ENCODE measurements at regions not wholly inside any gene's neighbourhood (a gene's known extent, or its start where the extent isn't known, plus 50 kb on each side); places are given as distances from the start of the nearest gene placed in this dataset.
"Not testable (repeated sequence)": the region's sequence is repeated elsewhere in the genome, so short reads cannot be mapped to it uniquely, and the experiment has no call there.

DNA sequence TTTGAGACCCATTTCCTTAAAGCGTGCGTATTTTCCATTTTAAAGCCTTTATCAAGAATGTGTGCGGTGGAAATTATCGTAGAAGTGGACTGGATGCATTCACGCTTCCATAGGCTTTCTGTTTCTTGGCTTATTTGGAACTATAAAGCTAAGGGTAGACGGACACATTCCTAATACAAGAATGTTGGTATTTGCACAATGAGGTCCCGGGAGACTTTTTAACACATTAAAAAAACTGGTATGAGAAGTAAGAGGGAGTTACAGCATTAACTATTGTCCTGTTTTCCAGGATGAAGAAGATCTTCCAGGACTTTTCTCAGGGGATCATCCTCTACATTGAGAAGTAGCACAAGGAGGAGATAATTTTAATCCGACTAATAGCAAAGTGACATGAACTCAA lies 653.0 kb downstream of the MTRR start:
- DNase-seq (ENCODE audit: insufficient read length, low spot score) (no peak), FAIRE-seq (no peak)

DNA sequence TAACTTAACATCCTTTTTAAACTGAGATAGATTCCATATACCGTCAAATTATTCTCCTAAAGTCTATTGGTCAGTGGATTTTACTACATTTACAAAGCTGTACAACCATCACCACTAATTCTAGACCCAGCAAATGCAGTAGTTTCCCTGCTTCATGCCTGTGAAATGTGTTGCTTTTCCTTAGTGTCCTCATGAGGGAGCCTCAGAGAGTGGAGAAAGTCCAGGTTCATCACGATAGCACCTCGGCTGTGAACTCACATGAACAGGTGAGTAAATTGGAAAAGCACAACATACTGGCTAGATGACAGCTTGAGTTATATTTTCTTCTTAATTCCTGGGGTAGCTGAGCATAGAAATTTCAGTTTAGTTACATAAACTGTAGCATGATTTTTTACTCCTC lies 653.7 kb downstream of the MTRR start:
- no peak for FAIRE-seq
- DNase-seq (ENCODE audit: insufficient read length, low spot score), result no peak

DNA sequence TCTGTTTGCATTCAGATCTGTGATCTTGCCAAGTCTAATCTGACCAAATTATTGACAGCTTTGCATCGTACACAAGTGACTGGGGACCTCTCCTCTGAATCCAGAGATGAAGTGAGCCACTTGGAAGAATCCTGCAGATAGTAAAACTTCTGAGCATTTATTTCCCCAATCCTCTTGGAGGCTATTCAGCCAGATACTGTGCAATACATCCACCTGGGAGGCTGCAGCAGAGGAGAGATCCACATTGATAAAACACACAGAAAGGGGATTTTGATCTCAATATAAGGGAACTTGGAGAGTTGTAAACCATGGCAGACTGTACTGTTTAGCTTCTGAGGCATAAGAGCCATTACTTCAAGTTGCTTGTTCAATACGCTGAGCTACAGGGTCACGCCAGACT lies 654.6 kb downstream of the MTRR start:
- no peak for FAIRE-seq
- no peak for DNase-seq (ENCODE audit: insufficient read length, low spot score)

DNA sequence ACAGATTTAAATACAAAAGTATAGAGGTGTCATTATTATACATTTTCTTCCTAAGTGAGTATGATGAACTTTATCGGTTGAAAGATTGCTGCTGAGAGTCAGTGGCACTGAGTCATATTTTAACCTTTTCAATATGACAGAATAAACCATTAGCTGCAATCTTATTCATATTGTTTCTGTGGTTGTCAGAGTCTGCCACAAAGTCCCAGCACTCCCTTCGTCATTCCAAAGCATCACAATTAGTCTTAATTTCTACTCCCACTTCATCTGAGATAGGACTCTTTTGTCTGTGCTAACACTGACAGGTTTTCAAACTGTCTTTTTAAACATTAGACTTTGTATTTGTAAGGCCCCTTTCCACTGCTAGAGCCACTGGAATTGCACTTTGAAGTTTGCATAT lies 656.9 kb downstream of the MTRR start:
- no peak for FAIRE-seq
- DNase-seq (ENCODE audit: insufficient read length, low spot score), result no peak

DNA sequence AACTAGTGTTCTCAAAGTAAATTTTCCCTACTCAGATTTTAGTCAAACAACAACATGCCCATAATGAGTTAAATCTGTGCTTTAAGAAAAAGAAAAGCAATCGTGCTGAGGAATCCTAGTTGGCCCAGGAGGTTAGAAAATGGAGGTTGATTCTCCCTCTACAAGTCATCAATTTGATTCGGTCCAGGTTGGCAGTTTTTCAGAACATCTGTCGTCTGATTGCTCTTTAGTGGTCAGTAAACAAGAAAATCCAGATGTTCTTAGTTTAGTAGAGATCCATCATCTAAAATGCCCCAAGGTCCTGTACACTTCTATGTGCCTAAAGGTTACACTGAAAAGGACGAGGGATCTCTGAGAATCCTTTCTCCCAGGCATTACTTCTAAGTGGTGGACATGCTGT lies 659.2 kb downstream of the MTRR start:
- no peak for DNase-seq (ENCODE audit: insufficient read length, low spot score)
- no peak for FAIRE-seq

DNA sequence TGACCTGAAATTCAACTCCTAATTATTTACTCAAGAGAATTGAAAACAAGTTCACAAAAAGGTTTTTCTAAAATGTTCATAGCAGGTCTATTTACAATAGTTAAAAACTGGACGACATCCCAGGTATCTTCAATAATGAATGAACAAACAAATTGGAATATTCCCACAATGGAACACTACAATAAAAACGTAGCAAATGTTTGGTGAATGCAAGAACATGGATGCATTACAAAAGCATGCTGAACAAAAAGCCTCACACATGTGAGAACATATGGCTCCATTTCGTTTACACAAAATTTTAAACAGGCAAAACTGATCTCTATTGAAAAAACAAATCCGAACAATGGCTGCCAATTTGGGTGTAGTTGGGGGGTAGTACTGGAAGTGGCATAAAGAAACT lies 669.9 kb downstream of the MTRR start:
- FAIRE-seq (no peak), DNase-seq (ENCODE audit: insufficient read length, low spot score) (no peak)

DNA sequence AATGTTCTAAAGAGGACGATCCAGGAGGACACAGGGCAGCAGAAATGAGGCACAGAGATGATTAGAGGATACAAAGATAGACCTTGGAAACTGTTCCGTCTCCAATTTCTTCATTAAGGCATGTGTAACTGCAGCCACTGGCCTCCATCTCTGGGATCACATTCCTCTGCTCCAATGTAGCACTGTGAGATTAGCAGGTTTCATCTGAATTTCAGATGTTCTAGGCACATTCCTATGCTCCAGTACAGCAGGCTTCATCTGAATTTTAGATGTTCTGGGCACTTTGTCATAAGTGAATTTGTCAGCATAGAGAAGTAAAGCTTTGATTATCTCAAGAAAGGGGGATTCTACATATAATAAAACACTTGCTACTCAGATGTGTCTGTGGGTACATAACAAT lies 671.4 kb downstream of the MTRR start:
- FAIRE-seq, result no peak
- DNase-seq (ENCODE audit: insufficient read length, low spot score), result no peak

DNA sequence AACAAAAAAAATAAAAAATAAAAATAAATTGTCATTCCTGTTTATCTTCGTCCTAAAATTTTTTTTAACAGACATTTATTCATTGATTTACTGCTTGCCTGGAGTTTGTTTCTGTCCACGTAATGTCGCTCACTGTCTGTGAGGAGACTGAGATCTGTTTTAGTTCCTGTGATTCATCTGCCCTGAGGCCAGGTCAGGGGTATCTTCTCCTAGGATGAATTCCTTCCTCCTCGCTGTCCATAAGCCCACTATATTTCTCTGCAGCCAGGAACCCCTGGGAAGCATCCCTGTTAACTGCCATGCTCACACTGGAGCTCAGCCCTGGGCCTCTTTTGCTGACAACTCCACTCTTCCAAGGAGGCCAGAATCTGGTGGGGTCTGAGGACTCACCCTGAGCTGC lies 682.0 kb downstream of the MTRR start:
- DNase-seq (ENCODE audit: insufficient read length, low spot score) (peak; percentile 17), FAIRE-seq (no peak)

DNA sequence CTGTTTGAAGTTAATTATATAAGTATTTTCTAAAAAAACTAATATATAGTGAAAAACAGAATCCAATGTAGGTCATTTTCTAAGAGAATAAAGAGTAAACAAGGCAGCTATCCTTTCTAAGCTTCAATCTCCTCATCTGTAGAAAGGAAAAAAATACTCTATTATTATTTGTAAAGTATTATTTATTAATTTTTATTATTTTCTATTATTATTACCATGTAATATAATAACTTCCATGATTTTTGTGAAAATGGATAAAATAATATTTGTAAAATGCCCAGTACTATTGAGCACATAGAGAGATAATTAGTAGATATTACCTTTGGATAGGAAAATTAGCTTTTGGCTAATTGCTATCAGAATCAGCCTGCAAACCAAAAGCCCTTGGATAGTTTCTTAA lies 684.4 kb downstream of the MTRR start:
- DNase-seq (ENCODE audit: insufficient read length, low spot score) (no peak), FAIRE-seq (no peak)

DNA sequence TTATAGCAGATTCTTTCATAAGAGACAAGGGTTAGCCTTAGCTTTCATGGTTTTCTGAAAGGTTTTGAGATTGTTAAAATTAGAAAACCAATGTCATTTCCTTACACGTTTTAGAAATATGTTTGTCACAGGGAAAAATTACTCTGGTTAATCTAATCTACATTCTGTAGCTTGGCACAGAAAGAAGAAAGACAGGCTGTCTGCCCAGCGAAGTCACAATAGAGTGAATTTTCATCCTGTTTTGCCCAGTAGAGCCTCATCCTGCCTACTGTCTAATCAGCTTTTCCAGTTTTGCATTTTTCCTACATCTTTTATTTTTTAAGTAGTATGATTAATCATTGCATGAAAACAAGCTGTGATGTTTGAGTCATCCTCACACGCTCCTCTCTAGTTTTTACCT lies 688.8 kb downstream of the MTRR start:
- no peak for DNase-seq (ENCODE audit: insufficient read length, low spot score)

DNA sequence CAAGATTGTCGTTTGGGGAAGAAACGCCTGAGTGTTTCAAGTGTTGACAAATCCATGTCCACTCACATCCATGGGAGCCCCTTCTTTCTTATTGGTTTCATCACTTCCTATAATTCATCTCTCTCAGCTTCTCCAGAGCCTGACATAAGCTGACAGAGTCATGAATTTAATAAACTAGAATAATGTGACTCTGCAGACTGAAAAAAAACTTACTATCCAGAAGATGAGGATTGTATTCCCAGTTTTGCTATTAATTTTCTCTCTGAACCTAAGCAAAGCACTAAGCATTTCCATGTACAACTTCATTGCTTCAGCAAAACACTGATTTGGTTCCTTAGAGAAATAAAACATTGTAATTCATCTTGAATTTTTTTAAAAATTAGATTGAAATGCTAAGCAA lies 691.8 kb downstream of the MTRR start:
- no peak for FAIRE-seq
- no peak for DNase-seq (ENCODE audit: insufficient read length, low spot score)

More for the DNA sequence above, 688.8 kb downstream of the MTRR start:
- FAIRE-seq, result no peak

DNA sequence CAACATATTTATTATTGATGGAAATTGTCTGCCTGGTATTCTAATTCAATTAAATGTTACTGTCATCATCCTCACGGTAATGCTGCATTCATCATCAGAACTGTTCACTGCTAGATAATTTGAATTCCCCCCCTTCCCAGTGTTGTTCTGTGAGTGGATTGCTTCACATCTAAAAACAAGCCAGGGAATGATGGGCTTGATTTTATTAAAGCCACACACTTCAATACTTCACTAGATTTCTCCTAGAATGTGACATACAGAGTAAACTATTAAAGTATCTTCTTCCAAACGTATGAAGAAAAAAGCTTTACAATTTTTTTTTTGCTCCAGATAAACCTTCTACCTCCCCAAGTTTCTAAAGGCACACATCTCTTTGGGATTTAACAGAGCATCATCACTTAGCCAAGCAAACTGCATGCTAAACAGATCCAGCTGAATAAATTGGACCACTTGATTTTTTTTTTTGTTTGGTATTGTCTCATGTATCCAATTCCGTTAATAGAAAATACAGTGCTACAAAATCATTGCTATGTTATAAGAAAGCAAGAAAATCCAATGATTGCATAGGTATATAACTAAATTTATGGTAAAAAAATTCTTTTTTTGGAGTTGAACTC lies 692.4 kb downstream of the MTRR start:
- DNase-seq (ENCODE audit: insufficient read length, low spot score) (no peak), FAIRE-seq (no peak)

DNA sequence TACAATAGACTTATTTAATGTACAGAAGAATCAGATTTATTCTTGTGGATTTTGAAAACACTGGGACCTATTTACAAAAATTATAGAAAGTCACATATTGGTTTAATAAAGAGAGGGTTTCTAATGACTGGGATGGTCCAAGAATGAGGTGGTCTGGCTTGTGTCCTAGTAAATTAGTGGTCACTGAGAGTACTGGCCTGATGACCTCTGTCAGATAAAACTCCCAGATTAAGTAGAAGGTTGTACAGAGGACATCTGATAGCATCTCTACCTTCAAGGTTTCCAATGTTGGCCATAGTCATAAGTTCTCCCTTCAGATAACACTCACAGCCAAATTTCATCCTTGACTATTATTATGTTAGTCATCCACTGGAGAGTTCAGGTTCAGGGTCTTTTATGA lies 692.9 kb downstream of the MTRR start:
- FAIRE-seq, result no peak
- no peak for DNase-seq (ENCODE audit: insufficient read length, low spot score)

DNA sequence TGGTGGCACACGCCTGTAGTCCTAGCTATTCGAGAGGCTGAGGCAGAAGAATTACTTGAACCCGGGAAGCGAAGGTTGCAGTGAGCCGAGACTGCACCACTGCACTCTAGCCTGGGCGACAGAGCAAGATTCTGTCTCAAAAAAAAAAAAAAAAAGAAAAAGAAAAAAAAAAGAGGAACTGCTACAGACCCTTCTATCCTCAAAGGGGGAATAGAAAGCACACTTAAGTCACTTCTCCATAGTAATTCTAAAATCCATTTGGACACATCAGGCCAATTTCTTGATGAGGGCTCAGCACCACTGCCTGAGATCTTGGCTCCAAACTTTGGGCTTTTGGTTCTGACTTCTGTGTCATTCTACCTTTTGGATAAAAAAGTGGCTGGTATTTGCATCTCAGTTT lies 694.6 kb downstream of the MTRR start:
- FAIRE-seq; DNase-seq (ENCODE audit: insufficient read length, low spot score): not testable (repeated sequence)

DNA sequence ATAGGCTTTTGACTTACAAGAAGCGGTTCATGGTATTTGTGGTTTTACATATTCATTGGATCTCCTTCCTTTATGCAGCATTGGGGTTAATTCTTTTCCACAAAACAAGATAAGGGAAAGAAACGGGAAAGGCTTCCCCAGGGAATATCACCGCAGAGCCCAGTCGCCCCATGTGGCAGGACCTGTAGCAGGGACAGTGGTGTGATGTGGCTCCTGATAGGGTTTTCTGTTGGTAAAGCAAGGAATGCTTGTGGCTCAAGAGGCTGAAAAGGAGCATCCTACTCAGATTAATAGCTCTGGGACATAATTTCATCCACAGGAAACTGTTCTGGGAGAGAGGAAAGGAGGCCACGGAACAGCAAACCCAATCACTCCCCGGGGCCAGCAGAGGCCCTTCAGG lies 699.9 kb downstream of the MTRR start:
- no peak for FAIRE-seq
- no peak for DNase-seq (ENCODE audit: insufficient read length, low spot score)

DNA sequence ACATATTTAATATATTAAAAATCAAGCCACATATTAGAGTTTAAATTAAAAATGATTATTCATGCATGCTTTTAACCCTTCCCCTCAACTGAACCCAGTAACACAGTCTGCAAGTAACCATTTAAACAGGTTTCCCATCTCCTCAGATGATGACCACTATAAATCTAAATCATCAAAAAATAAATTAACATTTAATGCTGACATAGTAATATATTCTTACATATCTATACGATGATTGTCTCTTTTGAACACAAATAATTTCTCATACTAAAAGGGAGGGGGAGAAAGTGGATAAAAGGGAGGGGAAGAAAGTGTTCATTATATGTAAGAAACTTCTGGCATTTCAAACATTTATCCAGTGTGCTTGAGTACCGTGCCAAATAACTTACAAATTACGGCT lies 701.6 kb downstream of the MTRR start:
- FAIRE-seq (no peak), DNase-seq (ENCODE audit: insufficient read length, low spot score) (no peak)

DNA sequence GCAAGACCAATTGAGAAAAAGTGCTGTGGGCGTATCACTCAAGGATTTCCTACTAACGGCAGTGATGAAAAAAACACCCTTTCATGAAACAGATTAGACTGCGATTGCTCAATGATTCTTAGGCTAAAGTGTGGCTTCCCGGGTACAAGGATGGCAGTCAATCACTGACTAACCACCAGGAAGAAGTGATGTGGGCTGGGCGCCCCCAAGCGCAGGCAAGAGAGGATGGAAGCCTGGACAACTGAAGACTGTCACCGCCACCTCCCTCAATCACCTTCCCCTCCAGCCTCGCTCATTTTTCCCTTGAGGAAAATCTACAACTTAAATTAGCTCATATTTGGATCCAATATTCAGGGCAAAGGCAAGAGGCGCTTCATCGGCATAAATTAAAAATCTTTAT lies 707.2 kb downstream of the MTRR start:
- DNase-seq (ENCODE audit: insufficient read length, low spot score), result no peak
- no peak for FAIRE-seq

DNA sequence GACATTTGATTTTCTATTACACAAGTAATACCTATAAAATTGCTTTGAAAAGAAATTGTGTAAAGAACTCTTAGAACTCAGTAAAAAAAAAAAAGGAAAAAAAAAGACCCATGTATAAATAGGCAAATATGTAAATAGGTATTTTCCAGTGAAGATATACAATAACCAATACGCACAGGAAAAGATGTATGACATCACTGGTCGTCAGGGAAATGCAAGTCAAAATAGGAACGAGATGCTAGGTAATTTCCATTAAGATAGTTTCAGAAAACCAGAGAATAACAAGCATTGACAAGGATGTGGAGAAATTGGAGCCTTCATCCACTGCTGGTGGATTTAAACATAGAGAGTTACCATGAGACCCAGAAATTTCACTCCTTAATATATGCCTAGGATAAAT lies 708.8 kb downstream of the MTRR start:
- no peak for FAIRE-seq
- no peak for DNase-seq (ENCODE audit: insufficient read length, low spot score)

DNA sequence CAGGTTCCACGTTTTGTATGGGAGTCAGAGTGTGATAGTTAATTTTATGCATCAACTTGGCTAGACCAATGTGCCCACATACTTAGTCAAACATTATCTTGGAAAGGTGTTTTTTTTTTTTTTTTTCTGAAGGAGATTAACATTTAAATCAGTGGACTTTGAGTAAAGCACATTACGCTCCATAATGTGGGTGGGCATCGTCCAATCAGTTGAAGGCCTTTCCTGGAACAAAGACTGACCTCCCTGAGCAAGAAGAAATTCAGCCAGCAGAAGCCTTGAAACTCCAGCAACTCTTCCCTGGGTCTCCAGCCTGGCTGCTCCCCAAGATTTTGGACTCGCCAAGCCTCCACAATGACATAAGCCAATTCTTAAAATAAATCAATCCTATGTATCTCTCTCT lies 711.4 kb downstream of the MTRR start:
- no peak for FAIRE-seq

DNA sequence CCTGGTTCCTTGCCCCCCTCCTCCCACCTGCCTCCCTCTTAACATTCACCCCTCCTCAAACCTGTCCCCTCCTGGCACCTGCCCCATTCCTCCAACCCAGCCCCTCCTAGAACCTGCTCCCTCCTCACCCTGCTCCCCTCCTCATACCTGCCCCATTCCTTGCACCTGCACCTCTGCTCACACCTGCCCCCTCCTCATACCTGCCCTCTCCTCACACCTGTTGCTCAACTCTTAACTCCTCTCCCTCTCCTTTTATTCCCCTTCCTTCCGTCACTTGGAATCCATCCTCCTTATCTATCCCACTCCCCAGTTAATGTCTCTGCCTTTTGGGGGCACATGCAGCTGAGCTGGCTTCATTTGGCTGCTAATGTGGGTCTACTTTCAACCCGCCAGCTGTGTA lies 712.1 kb downstream of the MTRR start:
- FAIRE-seq (peak; percentile 16), DNase-seq (ENCODE audit: insufficient read length, low spot score) (no peak)

More for the DNA sequence above, 711.4 kb downstream of the MTRR start:
- no peak for DNase-seq (ENCODE audit: insufficient read length, low spot score)

DNA sequence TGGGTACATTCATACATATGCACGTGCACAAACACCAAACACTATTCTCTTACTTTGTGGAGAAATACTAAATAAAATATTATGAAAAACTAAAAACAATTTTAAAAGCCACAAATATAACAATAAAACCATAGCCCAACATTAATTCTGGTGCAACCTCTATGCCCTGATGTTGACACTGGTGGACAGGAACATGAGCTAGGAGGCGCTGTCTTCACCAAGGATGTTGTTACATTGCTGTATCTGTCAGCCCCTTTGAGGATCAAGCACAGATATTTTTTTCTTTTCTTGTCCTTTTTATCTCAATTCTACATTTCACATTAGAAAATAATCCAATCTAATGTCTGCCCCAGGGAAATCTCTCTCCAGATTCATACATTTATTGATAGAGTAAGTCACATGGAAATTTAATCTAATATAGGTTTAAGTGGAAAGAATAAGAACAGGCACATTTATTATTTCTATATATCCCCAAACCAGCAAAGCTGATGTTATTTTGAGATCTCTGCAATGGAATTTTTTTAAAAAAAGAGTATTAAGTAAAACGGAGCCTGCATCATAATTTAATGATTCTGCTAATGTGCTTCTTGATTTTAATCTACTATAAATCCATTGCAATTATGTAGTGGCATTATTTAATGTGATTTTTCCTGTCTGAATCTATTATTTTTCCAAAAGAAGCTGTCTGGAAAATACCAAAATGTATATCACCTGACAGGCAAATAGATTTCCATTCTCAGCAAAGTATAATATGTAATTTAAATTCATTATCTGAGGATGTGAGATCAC lies 716.5 kb downstream of the MTRR start:
- DNase-seq (ENCODE audit: insufficient read length, low spot score) (no peak), FAIRE-seq (no peak)

DNA sequence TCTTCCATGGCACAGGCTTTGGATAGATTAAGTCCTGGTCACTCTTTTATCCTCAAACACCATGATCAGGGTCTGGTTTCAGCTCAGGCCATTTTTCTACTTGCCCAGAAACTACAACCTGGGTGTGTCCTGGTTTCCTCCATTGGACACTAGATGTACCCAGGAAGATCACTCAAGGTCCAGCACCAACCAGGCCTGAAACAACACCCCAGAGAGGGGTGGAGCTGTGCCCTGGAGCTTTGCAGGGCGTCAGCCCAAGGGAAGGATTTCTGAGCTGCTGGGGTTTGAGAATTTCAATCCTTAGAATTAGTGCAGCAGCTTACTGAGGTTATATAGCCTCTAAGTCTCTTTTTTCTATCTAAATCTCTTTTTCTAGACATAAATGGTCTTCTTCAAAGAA lies 722.0 kb downstream of the MTRR start:
- DNase-seq (ENCODE audit: insufficient read length, low spot score) (no peak), FAIRE-seq (no peak)

DNA sequence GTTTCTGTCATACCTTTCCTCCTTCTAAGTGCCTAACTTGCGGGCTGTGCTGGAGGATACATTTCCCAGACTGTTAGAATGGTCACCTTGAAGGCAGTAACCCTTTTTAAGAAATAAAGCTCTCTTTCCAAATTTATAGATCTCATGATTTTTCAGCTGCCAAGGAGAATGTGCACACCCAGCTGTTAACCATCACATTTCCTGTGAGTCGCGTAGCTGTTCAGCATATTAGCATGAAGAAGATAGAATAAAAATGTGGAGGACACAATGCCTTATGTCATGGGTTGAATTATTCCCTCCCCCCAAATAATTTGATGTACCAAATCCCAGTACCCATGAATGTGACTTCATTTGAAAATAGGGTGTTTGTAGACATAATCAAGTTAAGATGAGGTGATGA lies 729.4 kb downstream of the MTRR start:
- DNase-seq (ENCODE audit: insufficient read length, low spot score), result no peak
- FAIRE-seq, result no peak

Data from HTR-8/SVneo (cell line).